ENCODE measurements at regions not wholly inside any gene's neighbourhood (a gene's known extent, or its start where the extent isn't known, plus 50 kb on each side); places are given as distances from the start of the nearest gene placed in this dataset.
"Not testable (repeated sequence)": the region's sequence is repeated elsewhere in the genome, so short reads cannot be mapped to it uniquely, and the experiment has no call there.

GRCh38 chr5:21007781-21008180 is 1019.8 kb upstream of the CDH18 start:
- DNase-seq, result no peak

- DNase-seq, result not testable (repeated sequence)
These were observed 1000.9 kb upstream of the CDH18 start for GRCh38 chr5:20988933-20989332.

- DNase-seq, result no peak
These were observed 997.8 kb upstream of the CDH18 start for GRCh38 chr5:20985754-20986153.

- no peak for DNase-seq
These were observed 986.4 kb upstream of the CDH18 start for GRCh38 chr5:20974426-20974825.

- peak; percentile 26 for DNase-seq
These were observed 984.5 kb upstream of the CDH18 start for GRCh38 chr5:20972419-20972925.

GRCh38 chr5:20959347-20959746 is 971.3 kb upstream of the CDH18 start:
- no peak for DNase-seq

GRCh38 chr5:20958641-20959040 is 970.6 kb upstream of the CDH18 start:
- DNase-seq, result no peak

- no peak for DNase-seq
These were observed 968.1 kb upstream of the CDH18 start for GRCh38 chr5:20956134-20956533.

GRCh38 chr5:20949636-20950035 is 961.6 kb upstream of the CDH18 start:
- DNase-seq, result no peak

GRCh38 chr5:20943183-20943971 is 955.4 kb upstream of the CDH18 start:
- DNase-seq, result not testable (repeated sequence)

- not testable (repeated sequence) for DNase-seq
These were observed 954.6 kb upstream of the CDH18 start for GRCh38 chr5:20942603-20943002.

- not testable (repeated sequence) for DNase-seq
These were observed 952.8 kb upstream of the CDH18 start for GRCh38 chr5:20940786-20941185.

- not testable (repeated sequence) for DNase-seq
These were observed 902.9 kb upstream of the CDH18 start for GRCh38 chr5:20890936-20891335.

- not testable (repeated sequence) for DNase-seq
These were observed 887.7 kb upstream of the CDH18 start for GRCh38 chr5:20875726-20876125.

- not testable (repeated sequence) for DNase-seq
These were observed 877.9 kb upstream of the CDH18 start for GRCh38 chr5:20865892-20866291.

- DNase-seq, result no peak
These were observed 845.2 kb upstream of the CDH18 start for GRCh38 chr5:20833081-20833627.

- DNase-seq, result no peak
These were observed 844.4 kb upstream of the CDH18 start for GRCh38 chr5:20832204-20833080.

GRCh38 chr5:20825951-20826350 is 838.0 kb upstream of the CDH18 start:
- not testable (repeated sequence) for DNase-seq

- DNase-seq, result not testable (repeated sequence)
These were observed 809.2 kb upstream of the CDH18 start for GRCh38 chr5:20797216-20797615.

GRCh38 chr5:20784755-20785154 is 796.8 kb upstream of the CDH18 start:
- DNase-seq, result not testable (repeated sequence)

GRCh38 chr5:20783484-20783883 is 795.5 kb upstream of the CDH18 start:
- DNase-seq, result not testable (repeated sequence)

- DNase-seq, result not testable (repeated sequence)
These were observed 783.3 kb upstream of the CDH18 start for GRCh38 chr5:20771338-20771737.

- not testable (repeated sequence) for DNase-seq
These were observed 777.1 kb upstream of the CDH18 start for GRCh38 chr5:20765074-20765473.

Data from RPMI8226 (cell line).